Peyer's patch (tissue), 4 donors: ENCODE measurements at regions not wholly inside any gene's neighbourhood (a gene's known extent, or its start where the extent isn't known, plus 50 kb on each side); places are given as distances from the start of the nearest gene placed in this dataset.
A peak's percentile ranks its signal among the peaks of the same experiment; 100 is the strongest.

Experiments
- DNase-seq, 3 donors: peaks; one replicate each; pipeline ENCODE4 v3.0.0-alpha.2; 2017 to 2019
- H3K27ac ChIP-seq, 4 donors: fragments of 200-600 bp; sonication (generic); one replicate each; pipeline ENCODE4 v1.5.1; 2016 to 2019
- H3K27me3 ChIP-seq, 2 donors: fragments of 200-600 bp; sonication (generic); one replicate each; pipeline ENCODE4 v1.5.1; 2019
- H3K36me3 ChIP-seq, 3 donors: fragments of 200-600 bp; sonication (generic); one replicate each; pipeline ENCODE4 v1.5.1; 2016 to 2019
- H3K4me1 ChIP-seq, 4 donors: fragments of 200-600 bp; sonication (generic); one replicate each; pipeline ENCODE4 v1.5.1; 2016 to 2019
- H3K4me3 ChIP-seq, 4 donors: fragments of 200-600 bp; sonication (generic); 1 replicate in 3 of 4; 2 replicates in 1 of 4; pipeline ENCODE4 v1.5.1; 2016 to 2019; ENCODE audit warnings: mild to moderate bottlenecking in 1 of 4
- H3K9me3 ChIP-seq, 4 donors: fragments of 200-600 bp; sonication (generic); one replicate each; pipeline ENCODE4 v1.5.1; 2016 to 2019; ENCODE audit warnings: mild to moderate bottlenecking in 1 of 4
- CTCF ChIP-seq, 6 experiments: fragments of 450-650 bp in 4 of 6; fragments of 200-600 bp in 2 of 6; sonication (generic) in 1 of 6; IDR thresholded peaks; one replicate each; pipeline ENCODE4 v1.5.1; 2017 to 2019; ENCODE audit warnings: antibody characterized with exemption in 6 of 6, mild to moderate bottlenecking in 3 of 6, moderate library complexity in 1 of 6
- POLR2A ChIP-seq, 2 donors: fragments of 450-650 bp; IDR thresholded peaks; one replicate each; pipeline ENCODE4 v1.5.1; 2017; ENCODE audit warnings: antibody characterized with exemption in 2 of 2, mild to moderate bottlenecking in 2 of 2, moderate library complexity in 2 of 2

DNA sequence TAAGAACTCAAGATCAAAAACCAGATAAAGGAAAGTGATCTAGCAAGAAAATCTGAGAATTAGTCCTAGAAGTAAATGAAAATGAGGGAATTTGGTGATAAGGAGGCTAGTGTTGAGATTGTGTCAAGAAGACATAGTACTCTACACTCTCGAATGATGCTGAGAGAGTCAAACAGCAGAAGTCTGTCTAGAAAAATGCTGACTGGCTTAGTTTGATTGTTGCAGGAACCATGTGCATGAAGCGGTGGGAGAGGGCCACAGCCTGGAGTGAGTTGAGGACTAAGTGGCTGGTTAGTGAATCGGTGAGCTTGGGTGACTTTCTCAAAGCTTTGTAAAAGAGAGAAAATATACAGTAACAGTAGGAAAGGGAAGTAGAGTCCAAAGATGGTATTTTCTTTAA lies 124.5 kb downstream of the LRIG3 start:
- no peak for DNase-seq
- Histone ChIP-seq H3K4me3 (no peak overlapping the region), H3K9me3 (no peaks in the 10 kb centered on the region), H3K4me1 (no peaks in the 10 kb centered on the region), H3K36me3 (no peaks in the 10 kb centered on the region), H3K27me3 (no peaks in the 10 kb centered on the region), H3K27ac (no peak overlapping the region)
- TF ChIP-seq POLR2A (IDR thresholded peaks at IDR 0.05) (no peak), CTCF (IDR thresholded peaks at IDR 0.05) (no peak)

- Histone ChIP-seq H3K4me3 (no peak overlapping the region), H3K9me3 (no peaks in the 10 kb centered on the region), H3K27ac (no peak overlapping the region), H3K4me1 (no peaks in the 10 kb centered on the region), H3K36me3 (no peaks in the 10 kb centered on the region), H3K27me3 (no peaks in the 10 kb centered on the region)
- TF ChIP-seq POLR2A (IDR thresholded peaks at IDR 0.05) (no peak), CTCF (IDR thresholded peaks at IDR 0.05) (no peak)
- DNase-seq: no peak
These were observed 118.3 kb downstream of the LRIG3 start for GRCh38 chr12:58801986-58802385.

DNA sequence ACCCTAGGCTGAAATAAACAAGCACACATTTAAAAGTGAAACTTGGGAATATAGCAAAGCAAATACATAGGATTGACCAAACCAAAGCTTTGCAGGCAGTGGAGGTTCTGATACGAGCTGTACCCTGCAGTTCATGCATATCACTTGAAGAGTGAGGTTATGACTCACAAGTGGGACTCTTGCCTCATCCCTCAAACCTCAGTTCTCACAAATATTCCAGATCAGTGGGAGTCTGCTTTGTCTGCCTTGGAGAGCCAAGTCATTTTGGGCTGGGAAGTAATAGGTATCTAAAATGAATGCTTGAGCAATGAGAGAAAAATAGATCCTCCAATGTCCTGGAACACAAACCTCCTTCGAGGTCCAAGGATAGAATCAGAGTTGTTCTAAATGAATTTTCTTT lies 116.4 kb downstream of the LRIG3 start:
- Histone ChIP-seq H3K4me1 (no peaks in the 10 kb centered on the region), H3K27me3 (no peaks in the 10 kb centered on the region), H3K4me3 (no peak overlapping the region), H3K27ac (no peak overlapping the region), H3K36me3 (no peaks in the 10 kb centered on the region), H3K9me3 (no peaks in the 10 kb centered on the region)
- TF ChIP-seq POLR2A (IDR thresholded peaks at IDR 0.05): no peak
- DNase-seq: no peak

- no peaks in the 10 kb centered on the region for H3K27me3 ChIP-seq
- no peaks in the 10 kb centered on the region for H3K4me1 ChIP-seq
- H3K4me3 ChIP-seq: no peak overlapping the region
- no peaks in the 10 kb centered on the region for H3K9me3 ChIP-seq
- no peak overlapping the region for H3K27ac ChIP-seq
- H3K36me3 ChIP-seq: no peaks in the 10 kb centered on the region
- DNase-seq: no peak
- TF ChIP-seq CTCF (IDR thresholded peaks at IDR 0.05) (peak in 2 of 6 experiments; percentile 15 to 29), POLR2A (IDR thresholded peaks at IDR 0.05) (no peak)
These were observed 115.6 kb downstream of the LRIG3 start for GRCh38 chr12:58804749-58805148.

GRCh38 chr12:58809064-58809607 lies 111.2 kb downstream of the LRIG3 start:
- TF ChIP-seq CTCF (IDR thresholded peaks at IDR 0.05): no peak
- DNase-seq: no peak

GRCh38 chr12:58811346-58811745 lies 109.0 kb downstream of the LRIG3 start:
- Histone ChIP-seq H3K27me3 (no peaks in the 10 kb centered on the region), H3K9me3 (no peaks in the 10 kb centered on the region), H3K4me3 (no peak overlapping the region), H3K36me3 (no peaks in the 10 kb centered on the region), H3K27ac (no peak overlapping the region), H3K4me1 (no peaks in the 10 kb centered on the region)
- TF ChIP-seq POLR2A (IDR thresholded peaks at IDR 0.05) (no peak), CTCF (IDR thresholded peaks at IDR 0.05) (no peak)
- DNase-seq: no peak

More at GRCh38 chr12:58809064-58809607, 111.2 kb downstream of the LRIG3 start:
- H3K27ac ChIP-seq: no peak overlapping the region
- H3K27me3 ChIP-seq: no peaks in the 10 kb centered on the region
- no peak overlapping the region for H3K4me3 ChIP-seq
- no peaks in the 10 kb centered on the region for H3K4me1 ChIP-seq
- H3K36me3 ChIP-seq: no peaks in the 10 kb centered on the region
- H3K9me3 ChIP-seq: no peaks in the 10 kb centered on the region
